Activated T-helper 17 cell treated with anti-CD3 and anti-CD28 coated beads, Interleukin-2, amount 50 U/mL, for 72 hours (primary cell): ENCODE measurements at regions not wholly inside any gene's neighbourhood (a gene's known extent, or its start where the extent isn't known, plus 50 kb on each side); places are given as distances from the start of the nearest gene placed in this dataset.

Source experiments
- ATAC-seq: fragments of 150-1000 bp; cut with Tn5 transposase; replicated peaks from 2 replicates; pipeline ENCODE4 v1.10.0; 2021; ENCODE audit warnings: mild to moderate bottlenecking, moderate library complexity
- H3K27ac Mint-ChIP-seq: one replicate; pipeline ENCODE4 v1.8.0; 2022; ENCODE audit warnings: mixed read lengths
- H3K27me3 Mint-ChIP-seq: one replicate; pipeline ENCODE4 v1.8.0; 2022; ENCODE audit warnings: mixed read lengths
- H3K36me3 Mint-ChIP-seq: one replicate; pipeline ENCODE4 v1.8.0; 2022; ENCODE audit warnings: low read depth, mild to moderate bottlenecking, mixed read lengths
- H3K4me1 Mint-ChIP-seq: one replicate; pipeline ENCODE4 v1.8.0; 2022; ENCODE audit warnings: mixed read lengths
- H3K4me3 Mint-ChIP-seq: one replicate; pipeline ENCODE4 v1.8.0; 2022; ENCODE audit warnings: mild to moderate bottlenecking, mixed read lengths
- H3K9me3 Mint-ChIP-seq: one replicate; pipeline ENCODE4 v1.8.0; 2022; ENCODE audit warnings: mixed read lengths

DNA sequence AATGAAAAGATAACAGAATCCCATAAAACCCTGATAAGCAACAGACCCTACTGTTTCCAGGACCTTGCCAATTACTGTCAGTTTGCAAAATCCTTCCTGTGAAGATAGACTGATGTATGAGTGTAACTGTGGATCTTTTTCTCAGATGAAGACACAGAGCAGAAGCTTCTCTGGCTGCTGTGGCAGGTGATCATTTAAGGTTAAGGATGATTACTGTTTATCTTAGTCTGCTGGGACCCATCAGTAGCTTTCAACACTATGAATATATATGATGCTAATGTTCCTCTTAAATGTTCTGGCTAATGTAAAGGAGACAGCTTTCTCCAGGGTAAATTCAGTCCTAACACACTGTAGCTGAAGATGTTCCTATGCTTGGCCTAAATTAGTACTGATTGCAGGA, 56.0 kb upstream of the CTTNBP2 start:
- Mint-ChIP-seq H3K27me3 (no peaks in the 10 kb centered on the region), H3K36me3 (no peaks in the 10 kb centered on the region), H3K9me3 (peaks cover 11% of the 10 kb centered on the region), H3K4me3 (no peak overlapping the region), H3K27ac (no peak overlapping the region), H3K4me1 (no peaks in the 10 kb centered on the region)
- ATAC-seq, result no peak

DNA sequence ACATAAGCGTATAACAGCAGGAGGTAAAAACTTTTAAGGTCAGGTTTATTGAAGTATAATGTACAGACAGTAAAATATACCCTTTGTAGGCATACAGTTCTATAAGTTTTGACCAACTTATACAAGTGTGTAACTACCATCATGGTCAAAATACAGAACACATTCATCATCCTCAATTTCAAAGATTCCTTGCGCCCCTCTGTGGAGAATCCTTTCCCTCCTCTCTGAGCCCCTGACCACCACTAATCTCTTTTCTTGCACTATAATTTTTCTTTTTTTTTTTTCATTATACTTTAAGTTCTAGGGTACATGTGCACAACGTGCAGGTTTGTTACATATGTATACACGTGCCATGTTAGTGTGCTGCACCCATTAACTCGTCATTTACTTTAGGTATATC, 58.1 kb upstream of the CTTNBP2 start:
- no peak for ATAC-seq
- H3K4me1 Mint-ChIP-seq, result no peaks in the 10 kb centered on the region
- no peaks in the 10 kb centered on the region for H3K36me3 Mint-ChIP-seq
- peaks cover 11% of the 10 kb centered on the region for H3K9me3 Mint-ChIP-seq
- no peak overlapping the region for H3K4me3 Mint-ChIP-seq
- no peak overlapping the region for H3K27ac Mint-ChIP-seq
- H3K27me3 Mint-ChIP-seq, result no peaks in the 10 kb centered on the region

DNA sequence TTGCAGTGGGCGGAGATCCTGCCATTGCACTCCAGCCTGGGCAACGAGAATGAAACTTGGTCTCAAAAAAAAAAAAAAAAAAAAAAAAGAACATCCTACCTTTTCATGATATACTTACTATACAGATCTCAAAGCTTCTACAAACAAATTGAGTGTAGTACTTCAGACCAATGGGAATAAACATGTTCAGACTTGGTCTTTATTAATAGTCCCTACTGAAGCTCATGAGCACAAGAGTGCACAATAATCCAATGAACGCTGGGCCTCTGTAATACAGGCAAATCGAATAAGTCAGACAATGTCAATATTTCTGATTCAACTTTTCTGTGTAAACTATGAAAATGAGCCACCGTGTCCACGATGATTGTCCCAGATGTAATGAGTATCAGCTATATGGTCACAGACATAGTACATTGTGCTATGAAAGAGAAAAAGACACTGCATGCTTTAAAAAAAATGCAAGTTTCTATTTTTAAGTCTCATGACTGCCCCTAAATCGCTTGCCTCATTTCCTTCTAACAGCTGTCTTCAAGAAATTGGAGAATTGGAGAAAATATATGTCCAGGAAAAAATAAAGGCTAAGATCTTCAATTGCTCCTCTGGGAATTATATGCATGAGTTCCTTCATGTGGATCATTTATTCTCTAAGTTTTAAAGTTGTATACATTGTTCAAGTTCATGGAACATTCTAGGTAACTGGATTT, 64.0 kb upstream of the CTTNBP2 start:
- no peaks in the 10 kb centered on the region for H3K4me1 Mint-ChIP-seq
- no peak overlapping the region for H3K4me3 Mint-ChIP-seq
- H3K27ac Mint-ChIP-seq, result no peak overlapping the region
- no peaks in the 10 kb centered on the region for H3K36me3 Mint-ChIP-seq
- peaks cover 6% of the 10 kb centered on the region for H3K9me3 Mint-ChIP-seq
- ATAC-seq, result no peak
- peaks cover 2% of the 10 kb centered on the region for H3K27me3 Mint-ChIP-seq

DNA sequence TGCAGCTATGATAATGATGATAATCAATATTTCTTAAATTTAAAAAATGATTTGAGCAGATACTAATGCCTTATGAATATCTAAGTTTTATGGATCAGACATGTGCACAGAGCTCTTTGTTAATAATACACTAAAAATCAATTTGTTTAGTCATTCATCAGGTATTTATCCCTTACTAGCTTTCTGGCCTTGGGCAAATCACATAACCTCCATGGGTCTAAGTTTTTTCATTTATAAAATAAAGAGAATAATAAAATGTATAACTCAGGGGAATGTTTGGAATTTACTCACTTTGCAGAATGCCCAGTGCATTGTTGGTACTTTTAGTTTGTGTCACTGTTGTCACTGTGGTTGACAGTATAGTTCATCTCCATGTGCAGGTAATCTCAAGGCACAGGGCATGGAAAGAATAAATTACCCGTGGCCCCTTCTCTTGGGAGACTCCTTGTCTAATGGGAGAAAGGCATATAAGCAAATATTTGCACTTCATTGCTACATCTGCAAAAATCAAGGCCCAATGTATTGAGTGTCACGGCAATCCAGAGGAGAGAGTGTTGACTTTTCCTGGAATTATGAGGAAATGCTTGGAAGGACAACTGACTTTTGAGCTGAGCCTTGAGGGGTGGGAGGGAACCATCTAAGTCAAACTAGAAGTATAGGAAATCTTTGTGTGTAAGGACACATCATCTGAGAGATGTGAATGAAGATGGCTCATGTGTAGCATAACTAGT, 64.7 kb upstream of the CTTNBP2 start:
- H3K27ac Mint-ChIP-seq, result no peak overlapping the region
- no peaks in the 10 kb centered on the region for H3K4me1 Mint-ChIP-seq
- H3K36me3 Mint-ChIP-seq, result no peaks in the 10 kb centered on the region
- H3K4me3 Mint-ChIP-seq, result no peak overlapping the region
- H3K27me3 Mint-ChIP-seq, result peaks cover 2% of the 10 kb centered on the region
- no peak for ATAC-seq
- peaks cover 6% of the 10 kb centered on the region for H3K9me3 Mint-ChIP-seq

DNA sequence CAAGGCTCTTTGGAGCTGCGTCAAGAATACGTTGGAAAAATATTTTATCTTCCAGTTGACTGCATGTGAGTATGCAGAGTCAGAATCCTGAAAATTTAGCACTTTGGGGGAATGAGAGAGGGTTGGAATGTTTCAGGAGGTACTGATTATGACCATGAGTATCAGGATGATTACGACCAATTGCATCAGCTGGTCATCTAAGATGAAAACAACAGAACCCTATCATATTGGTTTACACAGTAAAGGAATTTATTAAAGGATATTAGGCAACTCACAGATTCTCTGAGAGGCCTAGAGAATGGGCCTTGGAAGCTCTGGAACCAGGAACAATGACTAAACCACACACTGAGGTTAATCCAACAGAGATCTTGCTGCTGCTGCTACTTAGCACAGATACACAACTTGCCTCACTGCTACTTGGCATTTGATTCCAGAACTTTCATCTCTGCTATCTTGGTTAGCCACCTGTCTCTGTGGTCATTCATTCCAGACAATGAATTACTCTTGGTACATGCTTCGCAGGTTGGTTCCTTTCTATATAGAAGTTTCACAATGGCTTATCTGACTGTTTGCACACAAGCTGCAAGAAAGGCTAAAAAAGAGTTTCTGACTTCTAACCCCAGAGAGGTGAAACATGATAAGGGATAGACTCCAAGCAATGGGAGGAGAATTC, 68.0 kb upstream of the CTTNBP2 start:
- H3K9me3 Mint-ChIP-seq, result no peaks in the 10 kb centered on the region
- H3K27me3 Mint-ChIP-seq, result peaks cover 2% of the 10 kb centered on the region
- H3K4me1 Mint-ChIP-seq, result no peaks in the 10 kb centered on the region
- ATAC-seq, result no peak
- H3K27ac Mint-ChIP-seq, result no peak overlapping the region
- H3K36me3 Mint-ChIP-seq, result no peaks in the 10 kb centered on the region
- no peak overlapping the region for H3K4me3 Mint-ChIP-seq

DNA sequence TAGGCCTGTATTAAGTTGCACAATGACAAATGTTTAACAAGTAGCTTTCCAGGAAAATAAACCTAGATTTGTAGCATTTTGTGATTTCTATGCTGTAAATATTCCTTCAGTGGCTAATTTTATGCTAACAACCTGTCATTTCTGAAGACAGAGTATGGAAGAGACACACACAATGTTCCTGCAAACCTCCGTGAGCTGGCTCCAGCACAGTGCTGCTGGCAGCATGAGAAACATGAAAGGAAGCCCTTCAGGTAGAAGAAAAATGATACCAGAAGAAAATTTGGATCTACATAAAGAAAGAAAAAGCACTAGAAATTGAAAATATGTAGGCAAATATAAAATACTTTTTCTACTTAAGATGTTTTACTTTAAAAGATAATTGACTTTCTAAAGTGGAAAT, 69.5 kb upstream of the CTTNBP2 start:
- Mint-ChIP-seq H3K4me1 (no peaks in the 10 kb centered on the region), H3K27me3 (peaks cover 2% of the 10 kb centered on the region), H3K27ac (no peak overlapping the region), H3K36me3 (no peaks in the 10 kb centered on the region), H3K9me3 (no peaks in the 10 kb centered on the region), H3K4me3 (no peak overlapping the region)
- no peak for ATAC-seq

DNA sequence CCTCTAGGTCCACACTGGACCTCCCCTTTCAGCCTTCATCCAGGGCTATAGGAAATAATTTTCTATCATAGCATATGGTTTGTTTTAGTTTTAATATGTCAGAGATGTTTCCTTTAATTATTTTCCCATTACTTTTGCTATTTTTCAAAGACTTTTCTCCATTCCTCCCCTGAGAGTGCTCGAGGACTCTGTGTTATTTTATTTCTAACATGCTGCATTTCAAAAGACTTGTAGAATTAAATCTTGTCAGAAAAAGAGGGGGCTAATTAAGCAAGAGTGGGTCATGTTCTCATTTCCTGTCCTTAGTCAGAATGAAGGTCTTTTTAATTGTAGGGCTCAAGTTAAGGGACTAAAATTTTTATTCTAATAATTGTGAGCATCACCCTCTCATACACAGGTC, 71.6 kb upstream of the CTTNBP2 start:
- no peak overlapping the region for H3K4me3 Mint-ChIP-seq
- H3K36me3 Mint-ChIP-seq, result no peaks in the 10 kb centered on the region
- no peak overlapping the region for H3K27ac Mint-ChIP-seq
- peaks cover 2% of the 10 kb centered on the region for H3K27me3 Mint-ChIP-seq
- H3K4me1 Mint-ChIP-seq, result no peaks in the 10 kb centered on the region
- H3K9me3 Mint-ChIP-seq, result no peaks in the 10 kb centered on the region
- no peak for ATAC-seq

DNA sequence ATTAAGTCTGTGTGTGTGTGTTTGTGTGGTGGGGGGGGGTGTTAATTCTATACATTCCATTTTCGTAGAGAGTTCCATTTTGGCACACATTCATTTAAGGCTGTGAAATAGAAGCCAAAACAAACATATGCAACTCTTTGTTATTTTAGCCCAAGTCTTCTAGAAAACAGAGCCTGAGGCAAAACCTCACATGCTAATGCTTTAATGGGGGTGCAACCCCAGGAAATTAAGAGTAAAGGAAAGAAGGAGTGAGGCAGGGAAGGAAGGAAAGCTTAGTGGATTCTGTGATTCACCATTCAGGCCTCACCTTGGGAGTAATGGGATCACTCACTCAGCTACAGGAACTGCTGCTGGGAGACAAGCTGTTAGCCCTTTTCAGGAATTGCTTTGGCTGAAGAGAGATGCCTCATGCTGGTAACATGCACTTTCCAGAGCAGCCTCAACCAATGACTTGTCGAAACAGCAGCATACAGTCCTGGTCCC, 73.0 kb upstream of the CTTNBP2 start:
- H3K27ac Mint-ChIP-seq, result no peak overlapping the region

DNA sequence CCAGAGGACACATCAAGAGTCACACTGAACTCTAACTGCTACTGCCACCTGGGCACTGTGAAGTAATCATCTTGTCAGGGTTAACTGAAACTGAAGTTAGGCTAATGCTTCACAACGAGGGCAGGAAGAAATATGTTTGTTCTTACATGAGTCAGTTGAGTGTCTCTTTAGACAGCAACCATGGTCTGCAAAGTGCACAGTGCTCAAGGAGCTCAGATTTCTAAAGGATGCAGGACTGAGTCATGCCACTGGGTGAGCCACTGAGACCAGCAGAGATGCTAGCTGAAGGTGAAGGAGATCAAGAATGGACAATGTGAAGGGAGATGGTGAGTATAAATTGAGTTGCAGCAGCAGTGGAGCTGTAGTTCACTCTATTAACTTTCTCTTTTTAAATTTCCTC, 76.0 kb upstream of the CTTNBP2 start:
- ATAC-seq, result no peak
- H3K4me3 Mint-ChIP-seq, result no peak overlapping the region
- H3K36me3 Mint-ChIP-seq, result no peaks in the 10 kb centered on the region
- H3K27me3 Mint-ChIP-seq, result peaks cover 7% of the 10 kb centered on the region
- H3K9me3 Mint-ChIP-seq, result no peaks in the 10 kb centered on the region
- H3K4me1 Mint-ChIP-seq, result no peaks in the 10 kb centered on the region
- no peak overlapping the region for H3K27ac Mint-ChIP-seq

More for the DNA sequence above, 73.0 kb upstream of the CTTNBP2 start:
- Mint-ChIP-seq H3K36me3 (no peaks in the 10 kb centered on the region), H3K27me3 (peaks cover 2% of the 10 kb centered on the region), H3K9me3 (no peaks in the 10 kb centered on the region), H3K4me1 (no peaks in the 10 kb centered on the region), H3K4me3 (no peak overlapping the region)
- ATAC-seq, result no peak

DNA sequence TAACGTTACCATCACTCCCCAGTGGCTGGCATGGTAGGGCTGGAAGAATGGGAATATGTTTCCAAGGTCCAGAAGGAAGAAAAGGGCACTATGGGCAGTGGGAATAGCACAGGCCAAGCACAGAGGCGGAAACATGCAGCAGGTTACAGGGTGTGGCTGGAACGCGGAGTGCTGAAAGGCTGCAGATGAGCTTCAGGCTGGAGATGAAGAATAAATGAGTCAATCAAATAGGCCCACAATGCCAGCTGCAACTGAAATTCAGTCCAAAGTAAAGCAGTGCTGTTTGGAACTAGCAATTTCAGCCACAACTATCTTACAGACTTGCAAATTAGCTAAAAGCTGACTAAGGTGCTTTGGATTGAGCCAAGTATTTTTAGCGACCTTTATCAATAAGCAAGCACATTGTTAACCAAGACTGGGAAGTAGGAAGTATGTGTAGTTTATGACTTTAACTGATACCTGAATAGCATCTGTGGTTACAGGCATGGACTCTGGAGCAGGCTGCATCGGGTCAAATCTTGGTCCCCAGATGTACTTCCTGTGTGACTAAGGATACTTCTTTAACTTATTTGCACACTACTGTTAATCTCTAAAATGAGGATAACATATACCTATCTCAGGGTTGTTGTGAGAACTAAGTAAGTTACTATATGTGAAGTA, 77.5 kb upstream of the CTTNBP2 start:
- no peak for ATAC-seq
- Mint-ChIP-seq H3K4me1 (no peaks in the 10 kb centered on the region), H3K27ac (no peak overlapping the region), H3K4me3 (no peak overlapping the region), H3K9me3 (no peaks in the 10 kb centered on the region), H3K36me3 (no peaks in the 10 kb centered on the region), H3K27me3 (peaks cover 7% of the 10 kb centered on the region)

DNA sequence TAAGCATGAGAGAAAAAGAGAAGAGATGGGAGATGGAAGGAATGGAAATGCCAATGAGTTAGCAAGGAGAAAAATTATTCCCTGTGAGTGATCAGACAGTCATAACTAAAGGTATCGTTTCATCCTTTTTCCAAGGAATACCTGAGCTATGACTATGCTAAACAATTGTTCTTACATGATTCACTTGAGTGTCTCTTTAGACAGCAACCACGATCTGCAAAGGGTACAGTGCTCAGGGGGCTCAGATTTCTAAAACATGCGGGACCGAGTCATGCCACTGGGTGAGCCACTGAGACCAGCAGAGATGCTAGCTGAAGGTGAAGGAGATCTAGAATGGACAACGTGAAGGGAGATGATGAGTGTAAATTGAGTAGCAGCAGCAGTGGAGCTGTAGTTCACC, 78.0 kb upstream of the CTTNBP2 start:
- no peak for ATAC-seq
- Mint-ChIP-seq H3K27ac (no peak overlapping the region), H3K9me3 (no peaks in the 10 kb centered on the region), H3K4me3 (no peak overlapping the region), H3K36me3 (no peaks in the 10 kb centered on the region), H3K27me3 (peaks cover 7% of the 10 kb centered on the region), H3K4me1 (no peaks in the 10 kb centered on the region)

DNA sequence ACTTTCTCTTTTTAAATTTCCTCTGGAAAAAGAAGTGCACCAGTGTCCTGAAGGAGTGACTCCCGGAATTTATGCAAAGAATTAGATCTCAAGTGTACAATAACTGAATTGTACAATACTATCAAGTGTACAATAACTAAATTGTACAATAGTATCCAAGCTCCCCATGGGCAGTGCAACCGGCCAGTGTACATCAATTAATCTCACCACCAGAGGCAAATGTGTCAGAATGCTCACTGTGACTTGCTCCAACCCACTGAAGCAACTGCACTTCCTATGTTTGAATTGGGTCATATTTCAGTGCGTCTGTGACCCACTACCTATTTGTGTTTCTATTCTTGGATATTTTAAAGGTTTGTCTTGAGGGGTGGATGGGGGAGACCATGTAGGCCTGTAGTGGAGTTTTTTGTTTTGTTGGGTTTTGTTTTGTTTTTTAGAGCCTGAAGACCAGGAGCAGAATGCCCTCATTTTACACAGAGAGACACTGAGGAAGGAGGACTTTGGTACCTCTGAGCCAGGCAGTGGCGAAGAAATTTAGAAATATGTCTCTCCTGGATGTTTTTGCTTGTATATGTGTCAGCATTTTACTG, 78.5 kb upstream of the CTTNBP2 start:
- Mint-ChIP-seq H3K27ac (no peak overlapping the region), H3K36me3 (no peaks in the 10 kb centered on the region), H3K4me3 (no peak overlapping the region), H3K9me3 (no peaks in the 10 kb centered on the region), H3K27me3 (peaks cover 10% of the 10 kb centered on the region), H3K4me1 (no peaks in the 10 kb centered on the region)
- no peak for ATAC-seq

DNA sequence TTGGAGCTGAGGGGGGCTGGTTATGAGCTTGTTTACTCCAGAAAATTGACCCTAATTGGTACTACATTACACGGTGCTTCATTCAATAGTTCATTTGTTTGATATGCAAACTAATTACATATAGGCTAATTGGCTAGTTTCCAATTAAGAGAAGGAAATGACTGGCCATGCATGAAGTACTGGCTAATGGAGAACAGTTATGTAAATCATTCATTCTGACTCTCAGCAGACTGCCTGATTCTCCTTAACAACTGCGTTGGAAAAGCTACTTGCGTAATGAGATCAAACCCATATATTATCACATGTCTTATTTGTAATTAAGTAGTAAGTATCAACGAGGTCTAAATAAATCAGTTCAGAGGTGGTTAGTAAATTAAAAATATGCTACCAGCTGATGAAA, 81.8 kb upstream of the CTTNBP2 start:
- no peaks in the 10 kb centered on the region for H3K4me1 Mint-ChIP-seq
- H3K27me3 Mint-ChIP-seq, result peaks cover 10% of the 10 kb centered on the region
- no peak overlapping the region for H3K27ac Mint-ChIP-seq
- no peaks in the 10 kb centered on the region for H3K36me3 Mint-ChIP-seq
- ATAC-seq, result no peak
- no peaks in the 10 kb centered on the region for H3K9me3 Mint-ChIP-seq
- no peak overlapping the region for H3K4me3 Mint-ChIP-seq

DNA sequence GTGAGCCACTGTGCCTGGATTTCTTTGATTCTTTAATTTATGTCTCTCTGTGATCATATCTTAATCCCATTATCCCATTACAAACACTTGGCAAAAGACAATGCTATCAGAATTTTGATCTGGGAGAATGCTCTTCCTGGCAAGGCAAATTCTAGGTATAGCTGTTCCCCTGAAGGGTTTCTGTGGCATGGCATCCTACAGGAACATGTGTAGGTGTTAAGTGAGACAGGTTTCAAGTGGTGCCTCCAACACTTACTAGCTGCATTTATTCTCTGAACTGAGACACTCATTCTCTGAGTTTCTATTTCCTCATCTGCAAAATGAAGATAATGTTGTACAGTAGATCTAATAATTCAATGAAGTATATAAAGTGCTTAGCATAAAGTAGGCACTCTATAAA, 87.1 kb upstream of the CTTNBP2 start:
- no peaks in the 10 kb centered on the region for H3K36me3 Mint-ChIP-seq
- H3K27me3 Mint-ChIP-seq, result peaks cover 6% of the 10 kb centered on the region
- H3K4me1 Mint-ChIP-seq, result no peaks in the 10 kb centered on the region
- H3K27ac Mint-ChIP-seq, result no peak overlapping the region
- ATAC-seq, result no peak
- no peak overlapping the region for H3K4me3 Mint-ChIP-seq
- H3K9me3 Mint-ChIP-seq, result peaks cover 3% of the 10 kb centered on the region
